ENCODE measurements at regions not wholly inside any gene's neighbourhood (a gene's known extent, or its start where the extent isn't known, plus 50 kb on each side); places are given as distances from the start of the nearest gene placed in this dataset.

GRCh38 chr17:14953405-14953804 lies 311.7 kb downstream of the PMP22 start:
- no peak for DNase-seq

- no peak for DNase-seq
Measured at GRCh38 chr17:14950686-14951085, 314.4 kb downstream of the PMP22 start.

- DNase-seq: no peak
Measured at GRCh38 chr17:14950216-14950615, 314.9 kb downstream of the PMP22 start.

- no peak for DNase-seq
Measured at GRCh38 chr17:14947671-14948070, 317.5 kb downstream of the PMP22 start.

- DNase-seq: no peak
Measured at GRCh38 chr17:14946481-14946880, 318.6 kb downstream of the PMP22 start.

GRCh38 chr17:14942526-14943190 lies 322.5 kb downstream of the PMP22 start:
- DNase-seq: no peak

- DNase-seq: no peak
Measured at GRCh38 chr17:14940938-14941265, 324.2 kb downstream of the PMP22 start.

- no peak for DNase-seq
Measured at GRCh38 chr17:14940108-14940937, 324.8 kb downstream of the PMP22 start.

GRCh38 chr17:14935845-14936485 lies 329.2 kb downstream of the PMP22 start:
- no peak for DNase-seq

GRCh38 chr17:14935139-14935841 lies 329.8 kb downstream of the PMP22 start:
- no peak for DNase-seq

GRCh38 chr17:14933676-14934075 lies 331.4 kb downstream of the PMP22 start:
- no peak for DNase-seq

GRCh38 chr17:14926526-14927122 lies 338.5 kb downstream of the PMP22 start:
- peak in 30 of 56 donors; percentile 0 to 60 (median 10) for DNase-seq

- DNase-seq: no peak
Measured at GRCh38 chr17:14926073-14926472, 339.1 kb downstream of the PMP22 start.

- no peak for DNase-seq
Measured at GRCh38 chr17:14925498-14925897, 339.6 kb downstream of the PMP22 start.

GRCh38 chr17:14923981-14924380 lies 341.1 kb downstream of the PMP22 start:
- no peak for DNase-seq

- peak in 30 of 56 donors; percentile 1 to 58 (median 12) for DNase-seq
Measured at GRCh38 chr17:14922411-14922810, 342.7 kb downstream of the PMP22 start.

- DNase-seq: no peak
Measured at GRCh38 chr17:14921936-14922335, 343.2 kb downstream of the PMP22 start.

- DNase-seq: no peak
Measured at GRCh38 chr17:14919631-14920213, 345.4 kb downstream of the PMP22 start.

- DNase-seq: peak in 1 of 56 donors; percentile 5
Measured at GRCh38 chr17:14919094-14919493, 346.0 kb downstream of the PMP22 start.

GRCh38 chr17:14918540-14918939 lies 346.6 kb downstream of the PMP22 start:
- DNase-seq: no peak

GRCh38 chr17:14910916-14911315 lies 354.2 kb downstream of the PMP22 start:
- no peak for DNase-seq
